Astrocyte (in vitro differentiated cells and primary cell): ENCODE measurements at regions not wholly inside any gene's neighbourhood (a gene's known extent, or its start where the extent isn't known, plus 50 kb on each side); places are given as distances from the start of the nearest gene placed in this dataset.

Source experiments
- EZH2 ChIP-seq: IDR thresholded peaks from 2 replicates; pipeline ENCODE4 v1.6.1; 2012; ENCODE audit warnings: mild to moderate bottlenecking, low read length, inconsistent platforms; ENCODE audit not compliant: insufficient read depth
- TF ChIP-seq, protein P1 (sequence below): IDR thresholded peaks from 2 replicates; pipeline ENCODE4 v1.5.1; 2011; ENCODE audit warnings: low read depth, mild to moderate bottlenecking, inconsistent platforms, low read length, moderate library complexity; ENCODE audit not compliant: insufficient read depth

DNA sequence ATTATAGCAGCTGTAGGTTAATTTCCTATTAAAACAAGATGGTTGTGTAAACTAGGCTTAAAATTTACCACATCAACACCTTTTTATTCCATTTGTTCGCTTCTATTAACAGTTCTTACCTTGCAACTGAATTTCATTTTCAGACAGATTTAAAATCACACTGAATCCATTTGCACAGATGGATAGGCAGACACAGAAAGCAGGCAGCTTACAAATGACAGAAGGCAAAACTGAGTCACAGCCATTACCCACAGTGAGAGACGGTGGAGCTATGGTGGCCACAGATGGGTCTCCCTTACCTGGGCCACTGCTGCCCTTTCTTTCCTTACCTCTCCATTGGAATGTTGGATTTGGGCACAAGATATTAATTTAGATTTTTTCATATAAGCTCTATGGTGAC, 1567.8 kb upstream of the SLC10A2 start:
- no peak for TF ChIP-seq EZH2
- TF ChIP-seq, protein P1, sequence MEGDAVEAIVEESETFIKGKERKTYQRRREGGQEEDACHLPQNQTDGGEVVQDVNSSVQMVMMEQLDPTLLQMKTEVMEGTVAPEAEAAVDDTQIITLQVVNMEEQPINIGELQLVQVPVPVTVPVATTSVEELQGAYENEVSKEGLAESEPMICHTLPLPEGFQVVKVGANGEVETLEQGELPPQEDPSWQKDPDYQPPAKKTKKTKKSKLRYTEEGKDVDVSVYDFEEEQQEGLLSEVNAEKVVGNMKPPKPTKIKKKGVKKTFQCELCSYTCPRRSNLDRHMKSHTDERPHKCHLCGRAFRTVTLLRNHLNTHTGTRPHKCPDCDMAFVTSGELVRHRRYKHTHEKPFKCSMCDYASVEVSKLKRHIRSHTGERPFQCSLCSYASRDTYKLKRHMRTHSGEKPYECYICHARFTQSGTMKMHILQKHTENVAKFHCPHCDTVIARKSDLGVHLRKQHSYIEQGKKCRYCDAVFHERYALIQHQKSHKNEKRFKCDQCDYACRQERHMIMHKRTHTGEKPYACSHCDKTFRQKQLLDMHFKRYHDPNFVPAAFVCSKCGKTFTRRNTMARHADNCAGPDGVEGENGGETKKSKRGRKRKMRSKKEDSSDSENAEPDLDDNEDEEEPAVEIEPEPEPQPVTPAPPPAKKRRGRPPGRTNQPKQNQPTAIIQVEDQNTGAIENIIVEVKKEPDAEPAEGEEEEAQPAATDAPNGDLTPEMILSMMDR, result no peak
